Stimulated activated naive CD8-positive, alpha-beta T cell treated with anti-CD3 and anti-CD28 coated beads, Interleukin-15, Interleukin-2, amounts not matched to agents 100 U/mL and 50 U/mL, for 24 hours (primary cell): ENCODE measurements at regions not wholly inside any gene's neighbourhood (a gene's known extent, or its start where the extent isn't known, plus 50 kb on each side); places are given as distances from the start of the nearest gene placed in this dataset.
"Not testable (repeated sequence)": the region's sequence is repeated elsewhere in the genome, so short reads cannot be mapped to it uniquely, and the experiment has no call there.

Experiments
- ATAC-seq: fragments of 150-1000 bp; cut with Tn5 transposase; one replicate; pipeline ENCODE4 v1.10.0; 2021
- DNase-seq: peaks from one replicate; pipeline ENCODE4 v3.0.0; 2021

DNA sequence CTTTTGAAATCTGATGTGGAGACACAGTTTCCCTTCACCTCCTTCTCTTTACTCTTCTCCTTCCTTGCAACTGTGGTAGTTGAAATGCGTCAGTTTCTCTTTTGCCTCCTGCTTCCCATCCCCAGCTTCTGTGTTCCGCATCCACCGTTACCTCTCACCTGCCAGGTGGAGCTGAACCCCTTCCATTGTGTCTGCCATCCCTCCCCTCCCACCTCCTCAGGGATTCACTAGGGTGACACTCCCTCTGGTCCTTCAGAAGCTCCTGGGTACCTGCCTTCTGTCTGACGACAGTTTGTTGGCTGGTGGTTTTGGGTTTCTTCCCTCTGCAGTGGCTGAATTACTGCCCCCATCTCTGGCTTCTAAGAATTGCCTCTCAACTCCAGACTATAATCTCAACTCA lies 132.1 kb downstream of the SLC24A2 start:
- ATAC-seq, result no peak
- no peak for DNase-seq

DNA sequence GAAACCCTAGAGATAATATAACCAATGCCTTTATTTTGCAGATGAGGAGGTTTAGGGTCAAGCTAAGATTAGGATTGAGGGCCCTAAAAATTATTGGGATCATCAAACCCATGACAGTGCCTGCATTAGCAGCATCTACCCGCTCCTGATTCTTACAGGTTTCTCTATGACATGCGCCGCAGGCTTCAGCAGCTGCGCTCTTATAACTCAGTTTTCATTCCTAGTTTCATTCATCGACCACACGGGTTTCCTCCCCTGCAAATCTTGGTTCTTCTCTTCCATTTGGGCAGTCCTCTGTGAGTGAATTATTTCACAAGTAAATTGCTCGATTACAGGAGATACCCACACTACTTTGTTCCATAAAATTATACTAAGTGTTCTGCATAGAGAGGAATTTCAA lies 137.2 kb downstream of the SLC24A2 start:
- DNase-seq (no peak), ATAC-seq (no peak)

DNA sequence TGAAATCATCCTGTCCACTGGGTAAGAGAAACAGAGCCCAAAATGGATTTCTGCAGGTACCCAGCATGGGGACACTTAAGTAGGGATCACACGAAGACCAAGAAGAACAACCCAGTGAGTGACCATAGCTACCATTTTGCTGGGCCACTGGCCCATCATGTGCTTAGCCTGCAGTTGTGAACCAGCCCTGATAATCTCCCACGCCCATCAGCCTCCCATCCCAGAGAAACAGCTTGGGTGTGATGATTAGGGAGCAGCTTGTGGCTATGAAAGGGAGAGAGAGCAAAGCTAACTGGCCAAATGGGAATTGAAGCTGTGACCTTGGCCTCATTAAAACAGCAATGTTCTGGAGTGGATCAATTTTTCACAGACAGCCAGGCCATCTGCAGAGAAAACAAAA lies 138.5 kb downstream of the SLC24A2 start:
- ATAC-seq (no peak), DNase-seq (no peak)

DNA sequence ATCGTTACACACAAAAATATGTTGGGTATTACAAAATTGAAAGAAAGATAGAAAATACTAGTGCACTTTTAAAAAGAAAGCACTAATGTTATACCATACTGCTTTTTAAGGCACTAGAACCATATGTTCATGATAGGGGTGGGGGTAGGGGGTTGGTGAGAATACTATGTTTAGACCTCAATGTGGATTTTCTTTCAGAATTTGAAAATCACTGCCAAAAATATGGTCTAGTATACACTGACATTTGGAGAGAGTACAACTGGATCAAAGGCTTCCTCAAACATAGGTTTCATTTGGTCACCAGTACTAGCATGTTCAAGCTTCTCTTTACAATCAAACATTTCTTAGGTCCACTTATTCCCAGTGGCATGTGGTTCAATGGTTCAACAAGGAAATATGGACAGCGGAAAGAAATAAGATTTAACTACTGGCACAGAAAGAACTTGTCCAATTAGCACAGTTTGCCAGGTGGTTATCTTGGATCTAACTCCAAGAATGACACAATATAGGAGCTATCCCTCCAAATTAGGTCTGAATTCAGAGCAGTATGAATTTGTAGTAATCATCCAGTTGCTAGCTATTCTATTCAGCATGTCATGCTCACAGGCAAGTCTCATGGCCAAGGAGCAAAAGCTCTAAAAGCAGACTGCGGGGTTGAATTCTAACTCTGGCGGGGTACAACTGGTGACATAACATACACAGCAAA lies 139.3 kb downstream of the SLC24A2 start:
- DNase-seq (no peak), ATAC-seq (no peak)

GRCh38 chr9:19648672-19649071 lies 140.2 kb downstream of the SLC24A2 start:
- DNase-seq, result no peak

GRCh38 chr9:19643875-19644274 lies 145.0 kb downstream of the SLC24A2 start:
- DNase-seq, result no peak

More at GRCh38 chr9:19648672-19649071, 140.2 kb downstream of the SLC24A2 start:
- no peak for ATAC-seq

DNA sequence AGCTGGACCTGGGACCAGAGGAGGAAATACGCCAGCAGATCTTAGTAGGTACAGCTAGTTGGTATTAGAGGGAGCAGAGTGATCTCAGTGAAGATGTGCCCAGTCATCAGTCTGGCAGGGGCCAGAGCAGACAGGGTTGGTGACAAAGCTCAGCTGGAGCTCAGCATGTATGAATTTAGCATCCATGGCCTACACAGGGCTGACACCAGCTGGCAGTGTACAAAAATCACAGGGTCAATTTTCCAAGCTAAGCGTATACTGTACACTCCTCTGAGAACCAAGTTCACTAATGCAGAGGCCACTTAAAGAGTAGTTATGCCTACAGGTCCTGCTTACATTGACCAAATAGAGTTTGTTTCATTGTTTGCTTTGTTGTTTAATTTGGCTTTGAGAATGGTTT lies 146.6 kb downstream of the SLC24A2 start:
- DNase-seq, result no peak

More at GRCh38 chr9:19643875-19644274, 145.0 kb downstream of the SLC24A2 start:
- ATAC-seq, result no peak

DNA sequence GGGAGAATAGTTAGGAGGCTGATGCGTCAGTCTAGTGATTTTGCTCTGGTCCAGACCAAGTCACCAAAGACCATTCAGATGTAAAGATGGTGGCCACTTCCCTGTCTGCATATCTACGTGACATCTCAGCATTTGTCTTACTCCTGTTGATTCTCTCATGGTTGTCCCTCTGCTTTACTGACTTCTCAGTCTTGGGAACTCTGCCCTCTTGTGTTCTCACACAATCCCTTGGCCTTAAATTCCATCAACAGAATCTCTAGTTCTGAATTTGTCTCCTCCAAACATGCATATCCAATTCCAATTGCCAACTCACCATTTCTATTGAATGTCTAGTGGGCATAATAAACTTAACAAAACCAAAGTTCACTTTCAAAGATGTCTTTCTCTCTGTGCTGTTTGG lies 147.8 kb downstream of the SLC24A2 start:
- ATAC-seq (no peak), DNase-seq (no peak)

More for the DNA sequence above, 146.6 kb downstream of the SLC24A2 start:
- peak; percentile 28 for ATAC-seq

- ATAC-seq, result no peak
- no peak for DNase-seq
Measured at GRCh38 chr9:19640014-19640413, 148.8 kb downstream of the SLC24A2 start.

DNA sequence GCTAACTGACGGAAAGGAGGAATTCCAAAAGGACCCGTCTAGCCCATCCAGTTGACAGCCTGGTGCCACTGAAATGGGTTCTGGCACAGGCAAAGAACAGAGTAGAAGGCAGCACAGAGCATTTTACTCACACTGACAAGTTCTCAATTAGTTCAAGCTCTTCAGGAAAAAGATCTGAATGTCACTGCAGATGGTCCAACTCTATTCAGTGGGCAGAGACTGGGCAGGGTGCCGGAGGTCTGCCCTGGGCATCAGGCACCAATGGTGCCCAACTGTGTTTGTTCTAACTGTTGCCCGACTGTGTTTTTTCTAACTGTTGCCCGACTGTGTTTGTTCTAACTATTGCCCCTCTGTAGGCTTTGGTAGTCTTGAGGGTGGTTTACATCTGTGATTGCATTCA lies 151.8 kb downstream of the SLC24A2 start:
- no peak for ATAC-seq
- DNase-seq, result no peak

- ATAC-seq (no peak), DNase-seq (no peak)
Measured at GRCh38 chr9:19634881-19635280, 154.0 kb downstream of the SLC24A2 start.

DNA sequence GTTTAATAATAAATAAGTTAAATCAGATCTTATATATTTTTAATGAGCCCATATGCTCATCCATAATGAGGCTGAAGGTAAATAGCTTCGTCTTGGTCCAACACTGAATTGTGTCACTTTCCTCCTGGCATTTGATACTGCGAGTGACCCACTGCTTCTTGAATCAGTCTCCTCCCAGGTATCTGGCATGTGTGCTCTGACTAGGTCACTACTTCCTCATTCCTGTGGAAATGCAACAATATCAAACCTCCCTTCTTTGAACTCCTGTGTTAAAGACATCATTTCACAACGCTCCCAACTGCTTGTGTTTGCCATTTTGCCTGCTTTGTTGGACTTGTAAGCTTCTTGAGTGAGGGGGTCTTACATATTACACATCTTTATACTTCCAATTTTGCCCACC lies 157.7 kb downstream of the SLC24A2 start:
- no peak for ATAC-seq
- no peak for DNase-seq

DNA sequence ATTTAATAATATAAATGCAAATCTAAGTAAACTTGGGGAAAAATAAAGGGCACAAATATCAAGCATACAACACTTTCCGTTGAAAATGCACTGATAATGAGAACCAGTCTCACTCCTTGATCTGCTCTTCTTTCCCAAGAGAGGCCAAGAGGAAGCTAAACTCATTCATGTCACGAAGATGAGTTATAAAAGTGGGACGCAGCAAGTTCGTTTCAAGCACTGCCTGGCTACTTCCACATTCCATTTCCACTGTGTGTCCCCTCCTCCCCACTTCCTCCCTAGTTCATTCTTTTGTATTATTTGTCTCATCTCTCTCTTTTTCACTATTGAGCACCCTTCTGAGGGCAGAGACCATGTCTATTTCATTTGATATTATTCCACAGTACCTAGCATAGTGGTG lies 158.1 kb downstream of the SLC24A2 start:
- ATAC-seq (no peak), DNase-seq (no peak)

GRCh38 chr9:19629488-19629887 lies 159.3 kb downstream of the SLC24A2 start:
- ATAC-seq (no peak), DNase-seq (no peak)

GRCh38 chr9:19625426-19625825 lies 163.4 kb downstream of the SLC24A2 start:
- not testable (repeated sequence) for ATAC-seq, DNase-seq

DNA sequence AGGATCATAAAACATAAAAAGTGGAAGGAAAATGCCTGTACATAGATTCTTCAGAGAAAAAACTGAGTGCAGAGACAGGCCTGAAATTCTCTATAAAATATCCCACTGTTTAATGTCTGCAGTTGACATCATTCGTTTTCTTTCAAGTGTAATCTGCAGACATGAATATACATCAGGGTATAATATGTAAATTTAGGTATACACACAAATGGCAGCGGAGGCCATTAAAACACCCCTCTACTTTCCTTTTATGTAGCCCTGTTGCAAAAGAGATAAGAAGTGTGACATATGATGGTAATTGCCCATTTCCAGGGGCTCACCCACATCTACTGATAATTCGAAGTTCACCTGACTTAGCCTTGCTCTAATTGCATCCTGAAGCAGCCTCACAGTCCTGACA lies 164.3 kb downstream of the SLC24A2 start:
- DNase-seq, result no peak
- no peak for ATAC-seq

GRCh38 chr9:19623941-19624340 lies 164.9 kb downstream of the SLC24A2 start:
- DNase-seq (no peak), ATAC-seq (no peak)

- ATAC-seq (no peak), DNase-seq (no peak)
Measured at GRCh38 chr9:19620326-19620725, 168.5 kb downstream of the SLC24A2 start.

- no peak for ATAC-seq
- no peak for DNase-seq
Measured at GRCh38 chr9:19619221-19619620, 169.6 kb downstream of the SLC24A2 start.

GRCh38 chr9:19618816-19619215 lies 170.0 kb downstream of the SLC24A2 start:
- DNase-seq, result no peak
- no peak for ATAC-seq

- ATAC-seq, result no peak
- no peak for DNase-seq
Measured at GRCh38 chr9:19615036-19615624, 173.7 kb downstream of the SLC24A2 start.

- DNase-seq, result no peak
- no peak for ATAC-seq
Measured at GRCh38 chr9:19614294-19614693, 174.5 kb downstream of the SLC24A2 start.

- no peak for DNase-seq
- ATAC-seq, result no peak
Measured at GRCh38 chr9:19600538-19600937, 188.3 kb downstream of the SLC24A2 start.

GRCh38 chr9:19598722-19599121 lies 189.9 kb downstream of the ACER2 start:
- DNase-seq (no peak), ATAC-seq (no peak)
